Neural cell (in vitro differentiated cells): ENCODE measurements at regions not wholly inside any gene's neighbourhood (a gene's known extent, or its start where the extent isn't known, plus 50 kb on each side); places are given as distances from the start of the nearest gene placed in this dataset.

Experiments used
- H2AFZ ChIP-seq: fragments of 200-600, 300-800 bp; sonication (generic), shearing (Covaris generic); 2 replicates; pipeline ENCODE4 v1.6.0; 2014; ENCODE audit warnings: low read depth, mild to moderate bottlenecking, antibody characterized with exemption, low read length, moderate library complexity
- H3F3A ChIP-seq: fragments of 200-600 bp; shearing (Covaris generic); 2 replicates; pipeline ENCODE4 v1.6.1; 2016; ENCODE audit warnings: mild to moderate bottlenecking, moderate library complexity, mixed read lengths, antibody characterized with exemption, low read length; ENCODE audit not compliant: insufficient read depth, poor library complexity, severe bottlenecking
- H3K27ac ChIP-seq: fragments of 200-600, 300-800 bp; sonication (generic), shearing (Covaris generic); 2 replicates; pipeline ENCODE4 v1.5.1; 2014; ENCODE audit warnings: mild to moderate bottlenecking, low read length, moderate library complexity
- H3K27me3 ChIP-seq: fragments of 300-800, 200-600 bp; sonication (generic), shearing (Covaris generic); 2 replicates; pipeline ENCODE4 v1.6.0; 2014; ENCODE audit warnings: mild to moderate bottlenecking, low read depth, low read length, moderate library complexity; ENCODE audit not compliant: insufficient read depth
- H3K36me3 ChIP-seq: fragments of 300-800, 200-600 bp; sonication (generic), shearing (Covaris generic); 2 replicates; pipeline ENCODE4 v1.5.1; 2014; ENCODE audit warnings: mild to moderate bottlenecking, antibody characterized with exemption, low read length, moderate library complexity; ENCODE audit not compliant: insufficient read depth
- H3K4me2 ChIP-seq: fragments of 300-800, 200-600 bp; sonication (generic), shearing (Covaris generic); 2 replicates; pipeline ENCODE4 v1.6.0; 2014; ENCODE audit warnings: mild to moderate bottlenecking, low read length
- H3K4me3 ChIP-seq: fragments of 300-800, 200-600 bp; sonication (generic), shearing (Covaris generic); 2 replicates; pipeline ENCODE4 v1.5.1; 2014; ENCODE audit warnings: mild to moderate bottlenecking, low read length, moderate library complexity
- H3K79me2 ChIP-seq: fragments of 200-600 bp; shearing (Covaris generic); replicated peaks from 2 replicates; pipeline ENCODE4 v1.6.0; 2014; ENCODE audit warnings: mild to moderate bottlenecking, low read length, moderate library complexity; ENCODE audit not compliant: insufficient read depth
- H3K9ac ChIP-seq: fragments of 300-800, 200-600 bp; sonication (generic), shearing (Covaris generic); 2 replicates; pipeline ENCODE4 v1.6.1; 2016; ENCODE audit warnings: mild to moderate bottlenecking, low read length, mixed read lengths
- H3K9me2 ChIP-seq: fragments of 200-600 bp; shearing (Covaris generic); 2 replicates; pipeline ENCODE4 v1.6.1; 2016; ENCODE audit warnings: mild to moderate bottlenecking, low read length, mixed read lengths; ENCODE audit not compliant: insufficient read depth
- H3K9me3 ChIP-seq: fragments of 200-600, 300-800 bp; sonication (generic), shearing (Covaris generic); 2 replicates; pipeline ENCODE4 v1.6.1; 2016; ENCODE audit warnings: mild to moderate bottlenecking, mixed run types, low read length, moderate library complexity, mixed read lengths
- H4K20me1 ChIP-seq: fragments of 200-600 bp; shearing (Covaris generic); 2 replicates; pipeline ENCODE4 v1.6.1; 2016; ENCODE audit warnings: mild to moderate bottlenecking, mixed run types; ENCODE audit not compliant: insufficient read depth
- EZH2 ChIP-seq: fragments of 200-600, 300-800 bp; shearing (Covaris generic), sonication (generic); IDR thresholded peaks from 2 replicates; pipeline ENCODE4 v1.6.1; 2014; ENCODE audit warnings: antibody characterized with exemption, low read length, borderline replicate concordance, mild to moderate bottlenecking; ENCODE audit not compliant: insufficient read depth, poor library complexity, severe bottlenecking
- MXI1 ChIP-seq: fragments of 450-650 bp; conservative IDR thresholded peaks from 2 replicates; pipeline ENCODE4 v1.6.1; 2014; ENCODE audit warnings: antibody characterized with exemption, mild to moderate bottlenecking; ENCODE audit not compliant: poor library complexity, severe bottlenecking
- POLR2AphosphoS5 ChIP-seq: IDR thresholded peaks from 2 replicates; pipeline ENCODE4 v1.6.1; 2012
- RAD21 ChIP-seq: fragments of 450-650 bp; conservative IDR thresholded peaks from 2 replicates; pipeline ENCODE4 v1.6.1; 2014; ENCODE audit warnings: antibody characterized with exemption, mild to moderate bottlenecking, moderate library complexity
- SMC3 ChIP-seq: fragments of 450-650 bp; conservative IDR thresholded peaks from 2 replicates; pipeline ENCODE4 v1.6.1; 2014; ENCODE audit warnings: antibody characterized with exemption, mild to moderate bottlenecking, moderate library complexity; ENCODE audit not compliant: poor library complexity
- TAF1 ChIP-seq: IDR thresholded peaks from 2 replicates; pipeline ENCODE4 v1.6.1; 2012; ENCODE audit warnings: low read depth
- TF ChIP-seq, protein P1 (sequence below): IDR thresholded peaks from 2 replicates; pipeline ENCODE4 v1.6.1; 2012; ENCODE audit warnings: borderline replicate concordance
- TF ChIP-seq, protein P2 (sequence below): fragments of 450-650 bp; IDR thresholded peaks from 2 replicates; pipeline ENCODE4 v1.5.1; 2014; ENCODE audit warnings: antibody characterized with exemption, mild to moderate bottlenecking, moderate library complexity; ENCODE audit not compliant: poor library complexity, severe bottlenecking

GRCh38 chr18:45322343-45322742, 292.9 kb upstream of the SLC14A2 start:
- H3K27me3 ChIP-seq = no peaks in the 10 kb centered on the region
- TF ChIP-seq POLR2AphosphoS5 = no peak
- no peak for TF ChIP-seq SMC3
- TF ChIP-seq, protein P1, sequence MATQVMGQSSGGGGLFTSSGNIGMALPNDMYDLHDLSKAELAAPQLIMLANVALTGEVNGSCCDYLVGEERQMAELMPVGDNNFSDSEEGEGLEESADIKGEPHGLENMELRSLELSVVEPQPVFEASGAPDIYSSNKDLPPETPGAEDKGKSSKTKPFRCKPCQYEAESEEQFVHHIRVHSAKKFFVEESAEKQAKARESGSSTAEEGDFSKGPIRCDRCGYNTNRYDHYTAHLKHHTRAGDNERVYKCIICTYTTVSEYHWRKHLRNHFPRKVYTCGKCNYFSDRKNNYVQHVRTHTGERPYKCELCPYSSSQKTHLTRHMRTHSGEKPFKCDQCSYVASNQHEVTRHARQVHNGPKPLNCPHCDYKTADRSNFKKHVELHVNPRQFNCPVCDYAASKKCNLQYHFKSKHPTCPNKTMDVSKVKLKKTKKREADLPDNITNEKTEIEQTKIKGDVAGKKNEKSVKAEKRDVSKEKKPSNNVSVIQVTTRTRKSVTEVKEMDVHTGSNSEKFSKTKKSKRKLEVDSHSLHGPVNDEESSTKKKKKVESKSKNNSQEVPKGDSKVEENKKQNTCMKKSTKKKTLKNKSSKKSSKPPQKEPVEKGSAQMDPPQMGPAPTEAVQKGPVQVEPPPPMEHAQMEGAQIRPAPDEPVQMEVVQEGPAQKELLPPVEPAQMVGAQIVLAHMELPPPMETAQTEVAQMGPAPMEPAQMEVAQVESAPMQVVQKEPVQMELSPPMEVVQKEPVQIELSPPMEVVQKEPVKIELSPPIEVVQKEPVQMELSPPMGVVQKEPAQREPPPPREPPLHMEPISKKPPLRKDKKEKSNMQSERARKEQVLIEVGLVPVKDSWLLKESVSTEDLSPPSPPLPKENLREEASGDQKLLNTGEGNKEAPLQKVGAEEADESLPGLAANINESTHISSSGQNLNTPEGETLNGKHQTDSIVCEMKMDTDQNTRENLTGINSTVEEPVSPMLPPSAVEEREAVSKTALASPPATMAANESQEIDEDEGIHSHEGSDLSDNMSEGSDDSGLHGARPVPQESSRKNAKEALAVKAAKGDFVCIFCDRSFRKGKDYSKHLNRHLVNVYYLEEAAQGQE = no peak
- no peak for TF ChIP-seq MXI1

DNA sequence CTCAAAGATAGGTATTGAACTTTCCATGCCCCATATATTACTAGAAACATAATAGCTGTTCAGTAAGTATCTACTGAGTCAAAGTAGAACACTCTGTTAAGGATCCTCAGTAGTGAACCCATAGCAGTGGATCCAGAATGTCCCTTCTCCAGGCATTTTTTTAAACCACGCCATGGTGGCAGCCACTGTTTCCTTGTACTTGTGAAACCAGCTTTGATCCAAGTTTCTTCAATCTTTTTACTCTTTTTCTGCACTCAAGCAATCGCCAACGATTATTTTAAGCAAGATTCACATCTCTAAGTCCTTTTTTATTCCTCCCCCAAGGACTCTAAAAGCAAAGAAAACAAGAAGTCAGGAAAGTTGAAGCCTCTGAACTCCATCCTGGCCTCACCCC, 291.2 kb upstream of the SLC14A2 start:
- no peaks in the 10 kb centered on the region for H3K9me3 ChIP-seq
- no peaks in the 10 kb centered on the region for H3K9me2 ChIP-seq
- H3K4me3 ChIP-seq = no peak overlapping the region
- H4K20me1 ChIP-seq = no peaks in the 10 kb centered on the region
- no peak overlapping the region for H2AFZ ChIP-seq
- no peaks in the 10 kb centered on the region for H3F3A ChIP-seq
- H3K9ac ChIP-seq = no peak overlapping the region
- TF ChIP-seq, protein P1 = no peak
- TF ChIP-seq EZH2 = no peak
- TF ChIP-seq RAD21 = no peak
- TF ChIP-seq POLR2AphosphoS5 = no peak
- TF ChIP-seq TAF1 = no peak
- TF ChIP-seq, protein P2, sequence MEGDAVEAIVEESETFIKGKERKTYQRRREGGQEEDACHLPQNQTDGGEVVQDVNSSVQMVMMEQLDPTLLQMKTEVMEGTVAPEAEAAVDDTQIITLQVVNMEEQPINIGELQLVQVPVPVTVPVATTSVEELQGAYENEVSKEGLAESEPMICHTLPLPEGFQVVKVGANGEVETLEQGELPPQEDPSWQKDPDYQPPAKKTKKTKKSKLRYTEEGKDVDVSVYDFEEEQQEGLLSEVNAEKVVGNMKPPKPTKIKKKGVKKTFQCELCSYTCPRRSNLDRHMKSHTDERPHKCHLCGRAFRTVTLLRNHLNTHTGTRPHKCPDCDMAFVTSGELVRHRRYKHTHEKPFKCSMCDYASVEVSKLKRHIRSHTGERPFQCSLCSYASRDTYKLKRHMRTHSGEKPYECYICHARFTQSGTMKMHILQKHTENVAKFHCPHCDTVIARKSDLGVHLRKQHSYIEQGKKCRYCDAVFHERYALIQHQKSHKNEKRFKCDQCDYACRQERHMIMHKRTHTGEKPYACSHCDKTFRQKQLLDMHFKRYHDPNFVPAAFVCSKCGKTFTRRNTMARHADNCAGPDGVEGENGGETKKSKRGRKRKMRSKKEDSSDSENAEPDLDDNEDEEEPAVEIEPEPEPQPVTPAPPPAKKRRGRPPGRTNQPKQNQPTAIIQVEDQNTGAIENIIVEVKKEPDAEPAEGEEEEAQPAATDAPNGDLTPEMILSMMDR = no peak
- no peaks in the 10 kb centered on the region for H3K36me3 ChIP-seq
- no peaks in the 10 kb centered on the region for H3K79me2 ChIP-seq
- no peak overlapping the region for H3K27ac ChIP-seq
- no peak overlapping the region for H3K4me2 ChIP-seq
- H3K27me3 ChIP-seq = no peaks in the 10 kb centered on the region

More at GRCh38 chr18:45322343-45322742, 292.9 kb upstream of the SLC14A2 start:
- Histone ChIP-seq H2AFZ (no peak overlapping the region), H3K79me2 (no peaks in the 10 kb centered on the region), H3K27ac (no peak overlapping the region), H3F3A (no peaks in the 10 kb centered on the region), H3K9ac (no peak overlapping the region), H3K36me3 (no peaks in the 10 kb centered on the region), H3K4me3 (no peak overlapping the region), H3K9me3 (no peaks in the 10 kb centered on the region), H3K9me2 (no peaks in the 10 kb centered on the region), H4K20me1 (no peaks in the 10 kb centered on the region), H3K4me2 (no peak overlapping the region)
